NCI-H2227 (cell line): ENCODE measurements at regions not wholly inside any gene's neighbourhood (a gene's known extent, or its start where the extent isn't known, plus 50 kb on each side); places are given as distances from the start of the nearest gene placed in this dataset.
A peak's percentile ranks its signal among the peaks of the same experiment; 100 is the strongest.
"Not testable (repeated sequence)": the region's sequence is repeated elsewhere in the genome, so short reads cannot be mapped to it uniquely, and the experiment has no call there.

Experiments used
- DNase-seq: peaks from one replicate; lab custom pipeline; 2025; ENCODE audit not compliant: unreplicated experiment; lab: John Stamatoyannopoulos, UW

DNA sequence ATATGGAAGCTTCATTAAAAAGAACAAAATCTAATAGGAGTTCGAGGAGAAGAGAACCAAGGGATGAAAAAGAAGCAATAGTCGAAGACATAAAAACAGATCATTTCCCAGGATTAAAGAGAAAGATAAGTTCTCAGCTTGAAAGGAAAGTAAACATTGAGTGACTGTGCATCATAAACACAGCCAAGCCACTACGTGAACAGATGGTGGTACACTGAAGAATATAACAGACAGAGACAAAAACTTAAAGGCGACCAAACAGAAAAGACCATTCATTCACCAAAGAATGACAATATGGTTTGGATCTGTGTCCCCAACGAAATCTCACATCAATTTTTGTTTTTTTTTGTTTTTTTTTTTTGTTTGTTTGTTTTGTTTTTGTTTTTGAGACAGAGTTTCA is 210.8 kb upstream of the LINGO1 start:
- DNase-seq = no peak

DNA sequence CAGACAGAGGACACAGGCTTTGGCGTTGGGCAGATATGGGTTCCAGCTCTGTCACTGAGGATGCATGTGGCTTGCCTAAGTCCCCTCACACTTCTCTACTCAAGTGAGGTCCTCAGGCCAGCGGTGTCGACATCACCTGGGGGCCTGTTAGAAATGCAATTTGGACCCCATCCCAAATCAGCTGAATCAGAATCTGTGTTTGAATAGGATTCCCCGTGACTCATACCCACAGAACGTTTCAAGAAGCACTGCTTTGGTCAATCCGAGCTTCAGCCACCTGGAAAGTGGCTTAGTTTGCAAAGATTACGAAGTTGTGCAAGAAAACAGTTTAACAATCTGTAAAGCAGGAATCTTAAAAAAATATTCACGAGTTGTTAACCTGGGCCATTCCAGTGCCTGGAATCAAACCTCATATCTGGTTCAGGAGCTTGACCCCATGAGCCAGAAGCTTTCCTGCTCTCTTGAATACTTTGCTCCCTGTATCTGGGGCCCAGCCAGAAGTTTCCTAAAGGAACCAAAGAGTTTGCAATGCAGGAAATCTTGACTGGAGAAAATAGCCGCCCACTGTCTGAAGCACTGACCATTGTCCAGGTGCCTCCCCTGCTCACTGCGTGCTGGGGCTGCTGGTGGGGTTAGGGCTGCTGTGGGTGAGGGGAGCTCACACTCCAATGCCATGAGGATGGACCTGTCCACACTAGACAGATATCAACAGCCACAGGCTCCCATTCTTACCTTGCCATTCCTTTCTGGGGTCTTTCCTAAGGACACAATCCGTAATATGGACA is 208.5 kb upstream of the LINGO1 start:
- DNase-seq = no peak

DNA sequence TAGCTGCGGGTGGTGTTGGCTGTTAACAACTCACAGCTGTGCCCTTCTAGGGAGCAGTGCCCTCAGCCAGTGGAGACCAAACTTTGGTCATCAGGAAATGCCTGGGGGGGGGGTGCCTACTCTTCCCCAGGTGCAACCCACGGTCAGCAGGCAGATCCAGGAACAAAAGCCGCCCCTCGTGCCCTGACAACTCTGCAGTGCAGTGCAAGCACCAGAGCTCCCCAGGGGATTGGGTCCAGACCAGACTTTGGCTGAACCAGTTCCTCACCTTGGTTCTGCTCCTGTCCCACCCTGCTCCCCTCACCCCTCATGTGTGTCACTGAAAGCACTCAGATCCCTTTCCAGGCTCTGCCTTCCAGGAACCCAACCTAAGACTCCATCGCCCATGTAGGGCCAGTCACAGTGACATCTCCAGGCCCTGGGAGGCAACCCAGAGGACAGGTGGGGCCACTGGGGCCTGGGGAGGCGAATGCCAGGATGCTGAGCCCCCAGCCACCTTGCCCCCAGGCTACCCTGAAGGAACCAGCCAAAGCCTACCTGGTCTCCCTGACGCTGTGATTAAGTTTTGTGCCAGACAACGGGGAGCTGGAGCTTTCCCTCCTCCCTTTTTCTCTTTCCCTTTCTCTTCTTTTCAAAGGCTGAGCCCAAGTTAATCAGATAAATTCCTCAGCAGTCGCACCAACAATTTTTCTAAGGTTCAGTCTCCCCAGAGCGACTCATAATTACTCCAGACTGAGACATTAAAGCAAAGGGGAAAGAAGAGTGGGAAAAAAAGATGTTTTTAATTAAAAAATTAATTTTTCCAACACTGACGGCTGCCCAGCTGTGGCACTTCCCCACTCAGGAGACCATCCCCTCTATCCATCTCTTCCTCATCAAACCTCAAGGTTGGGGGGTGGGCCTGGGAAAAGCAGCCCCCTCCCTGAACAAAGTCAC is 207.5 kb upstream of the LINGO1 start:
- no peak for DNase-seq

DNA sequence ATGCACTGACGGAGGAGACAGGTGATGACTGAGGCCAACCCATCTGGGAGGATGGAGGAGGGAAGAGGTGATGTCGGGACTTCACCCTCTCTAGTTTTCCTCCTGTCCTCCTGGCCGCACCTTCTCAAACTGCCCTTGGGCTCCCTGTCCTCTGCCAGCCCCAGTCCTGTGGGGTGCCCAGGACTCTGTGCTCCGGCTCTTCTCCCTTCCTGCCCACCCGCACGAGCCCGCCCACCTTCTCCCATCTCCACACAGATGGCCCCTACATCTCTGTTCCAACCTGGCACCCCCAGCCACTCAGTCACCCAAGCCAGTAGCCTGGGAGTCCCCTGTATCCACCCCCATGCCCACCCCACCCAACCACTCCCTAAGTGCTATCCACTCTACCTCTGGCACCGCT is 206.7 kb upstream of the LINGO1 start:
- no peak for DNase-seq

DNA sequence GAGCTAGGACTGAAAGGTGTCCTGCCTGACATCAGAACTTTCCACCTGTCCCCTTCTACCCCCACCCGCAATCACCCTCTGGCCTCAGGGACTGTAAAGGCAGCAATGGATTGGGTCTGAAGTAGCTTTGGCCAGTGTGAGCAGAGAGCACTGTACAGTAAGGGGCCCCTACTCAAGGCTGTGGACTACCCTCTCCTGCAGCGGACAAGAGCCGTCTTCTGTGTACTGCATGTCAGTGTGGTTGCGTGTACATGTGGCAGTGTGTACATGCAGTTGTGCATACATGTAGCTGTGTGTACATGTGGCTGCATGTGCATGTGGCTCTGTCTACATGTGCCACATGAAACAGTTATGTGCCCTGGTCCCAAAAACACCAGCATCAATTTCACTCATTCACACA is 205.9 kb upstream of the LINGO1 start:
- no peak for DNase-seq

DNA sequence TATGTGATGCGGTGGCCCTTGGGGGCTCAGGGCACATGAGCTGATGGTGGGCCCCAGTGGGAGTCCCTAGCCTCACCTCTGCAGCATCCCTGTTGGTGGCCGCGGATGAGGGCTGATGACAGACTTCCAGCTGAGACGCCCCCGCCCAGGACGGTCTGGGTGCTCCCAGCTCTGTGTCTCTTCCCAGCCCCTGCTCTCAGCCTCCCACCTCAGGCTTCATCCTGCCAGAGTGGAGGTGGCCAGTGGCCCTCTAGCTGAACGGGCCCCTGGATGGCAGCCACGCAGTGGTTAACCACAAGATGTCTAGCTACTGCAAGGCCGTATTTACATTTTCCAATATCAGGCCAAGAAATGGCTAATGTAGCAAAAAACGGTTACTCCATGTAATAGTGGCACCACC is 205.3 kb upstream of the LINGO1 start:
- no peak for DNase-seq

DNA sequence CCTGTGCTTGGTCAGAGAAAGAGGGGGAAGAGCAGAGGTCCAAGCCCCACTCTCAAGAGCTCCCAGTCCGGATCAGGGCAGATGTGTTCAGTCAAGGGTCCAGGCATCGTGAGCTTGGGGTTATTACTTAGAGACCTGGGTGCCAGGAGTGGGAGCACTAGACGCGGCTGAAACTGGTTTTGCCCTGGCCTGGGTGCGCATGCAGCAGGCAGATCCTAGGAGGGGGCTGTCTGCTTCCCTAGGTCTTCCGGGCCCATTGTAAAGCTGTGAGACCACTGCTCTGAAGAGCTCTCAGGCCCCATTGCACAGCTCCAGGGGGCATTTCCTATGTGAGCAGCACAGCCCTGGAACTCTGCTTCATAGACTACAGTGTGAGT is 204.9 kb upstream of the LINGO1 start:
- DNase-seq = no peak

DNA sequence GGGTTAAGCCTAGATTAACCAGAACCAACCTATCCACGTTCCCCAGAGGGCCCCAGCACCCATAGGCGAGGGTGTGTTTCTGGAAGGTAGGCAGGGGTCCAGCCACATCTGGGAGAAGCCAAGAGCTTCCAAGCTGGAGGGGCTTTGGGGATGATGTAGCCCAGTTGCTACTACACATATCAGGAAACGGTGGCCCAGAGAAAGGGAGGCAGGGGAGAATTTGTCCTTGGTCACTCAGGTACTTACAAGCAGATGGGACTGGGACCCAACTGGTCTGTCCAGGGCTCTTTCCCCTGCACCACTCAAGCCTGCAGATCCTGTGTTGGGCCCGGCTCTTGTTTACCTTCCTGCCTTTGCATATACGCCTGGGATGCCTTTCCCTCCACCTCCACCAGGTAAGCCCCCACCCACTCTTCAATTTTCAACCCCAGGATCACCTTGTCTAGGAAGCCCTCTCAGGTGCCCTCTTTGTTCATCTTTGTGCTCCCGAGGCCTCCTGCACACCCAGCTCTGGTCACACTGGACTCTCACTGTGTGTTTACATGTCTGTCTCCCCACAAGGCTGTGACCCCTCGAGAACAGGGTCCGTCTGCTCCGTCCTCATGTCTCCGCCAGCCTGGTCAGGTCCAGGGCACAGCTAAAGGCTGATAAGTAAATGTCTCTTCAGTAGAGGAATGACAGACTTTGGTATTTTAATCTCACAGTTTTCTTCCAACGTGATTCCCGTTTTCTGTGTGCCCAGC is 204.4 kb upstream of the LINGO1 start:
- DNase-seq = no peak

DNA sequence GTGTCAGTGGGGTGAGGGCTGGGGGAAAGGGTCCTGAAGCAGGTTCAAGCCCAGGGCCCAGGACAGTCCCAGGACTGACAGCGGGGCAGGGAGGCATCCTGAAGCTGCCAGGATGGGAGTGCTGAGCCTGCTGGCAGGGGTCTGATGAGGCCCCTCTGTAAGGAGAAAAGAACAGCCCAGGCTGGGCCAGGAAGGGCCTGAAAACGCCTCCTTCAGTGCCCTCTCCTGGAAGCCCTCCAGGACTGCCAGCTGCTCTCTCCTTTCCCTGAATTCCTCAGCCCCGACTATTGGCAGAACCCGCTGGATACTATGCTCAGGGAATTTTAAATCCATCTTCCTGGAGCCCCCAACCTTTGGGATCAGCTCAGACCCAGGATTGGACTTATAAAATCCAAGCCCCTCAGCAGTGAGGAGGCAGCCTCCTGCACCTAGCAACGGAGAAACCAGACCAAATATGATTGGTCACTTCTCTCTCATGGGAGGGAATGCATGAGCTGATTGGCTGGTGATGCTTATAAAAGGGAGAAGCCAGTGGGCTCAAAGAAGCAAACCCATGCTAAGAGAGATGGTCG is 203.5 kb upstream of the LINGO1 start:
- DNase-seq = peak; percentile 22

DNA sequence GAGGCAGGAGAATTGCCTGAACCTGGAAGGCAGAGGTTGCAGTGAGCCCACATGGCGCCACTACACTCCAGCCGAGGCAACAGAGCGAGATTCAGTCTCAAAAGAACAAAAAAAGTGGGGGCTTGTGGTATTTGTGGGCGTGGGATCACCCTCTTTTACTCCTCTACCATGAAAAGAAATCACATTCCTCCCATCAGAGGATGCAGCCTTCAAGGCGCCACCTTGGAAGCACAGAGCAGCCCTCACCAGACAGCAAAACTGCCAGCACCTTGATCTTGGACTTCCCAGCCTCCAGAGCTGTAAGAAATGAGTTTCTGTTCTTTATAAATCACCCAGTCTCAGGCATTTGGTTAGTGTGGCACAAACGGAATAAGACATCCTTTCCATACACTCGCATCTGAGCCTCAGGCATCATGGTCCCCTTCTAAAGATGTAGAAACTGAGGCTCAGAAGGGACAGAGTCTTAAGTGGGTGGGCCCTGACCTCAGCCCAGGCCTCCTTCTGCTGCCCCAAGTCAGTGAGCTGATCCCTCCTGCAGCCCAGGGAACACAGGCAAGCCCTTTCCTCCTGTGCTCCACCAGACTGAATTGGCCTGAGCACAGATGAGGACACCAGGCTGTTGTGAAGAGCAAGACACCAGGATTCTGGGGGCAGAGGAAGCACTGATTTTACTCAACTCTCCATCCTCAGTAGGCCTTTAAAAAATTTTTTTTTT is 201.7 kb upstream of the LINGO1 start:
- no peak for DNase-seq

DNA sequence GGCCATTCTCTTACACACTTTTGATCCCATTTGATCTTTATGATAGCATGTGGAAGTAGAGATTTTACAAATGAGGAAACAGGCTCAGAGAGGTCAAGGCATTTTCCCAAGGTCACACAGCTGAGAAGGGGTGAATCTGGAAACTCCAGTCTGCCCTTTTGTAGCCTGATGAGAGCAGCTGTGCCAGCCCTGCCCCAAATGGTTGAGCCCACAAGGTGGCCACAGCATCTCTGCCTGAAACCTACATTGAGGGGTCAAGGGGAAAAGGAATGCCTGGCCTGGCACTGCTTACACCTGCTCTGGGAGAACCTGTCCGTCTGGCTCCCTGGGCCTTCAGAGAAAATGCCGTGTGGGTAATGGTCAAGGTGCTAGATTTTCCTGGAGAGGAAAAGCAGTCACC is 200.2 kb upstream of the LINGO1 start:
- no peak for DNase-seq

DNA sequence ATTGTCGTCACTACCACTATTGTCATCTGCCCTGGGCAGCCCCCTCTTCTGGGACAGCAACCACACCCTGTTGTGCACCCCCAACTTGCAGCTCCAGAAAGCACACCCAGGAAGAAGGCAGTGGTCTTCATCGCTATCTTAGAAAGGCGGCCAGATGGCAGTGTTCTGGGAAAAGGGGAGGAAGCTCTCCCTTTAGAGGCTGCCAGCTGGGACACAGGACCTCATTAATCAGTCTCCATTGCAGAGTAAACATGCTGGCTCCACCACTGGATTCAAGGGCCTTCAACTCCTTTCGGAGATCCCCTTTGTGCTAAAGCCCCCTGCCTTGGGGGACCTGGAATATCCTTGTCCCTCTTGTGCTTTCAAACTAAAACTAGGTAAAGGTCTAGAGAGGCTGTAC is 199.3 kb upstream of the LINGO1 start:
- no peak for DNase-seq

DNA sequence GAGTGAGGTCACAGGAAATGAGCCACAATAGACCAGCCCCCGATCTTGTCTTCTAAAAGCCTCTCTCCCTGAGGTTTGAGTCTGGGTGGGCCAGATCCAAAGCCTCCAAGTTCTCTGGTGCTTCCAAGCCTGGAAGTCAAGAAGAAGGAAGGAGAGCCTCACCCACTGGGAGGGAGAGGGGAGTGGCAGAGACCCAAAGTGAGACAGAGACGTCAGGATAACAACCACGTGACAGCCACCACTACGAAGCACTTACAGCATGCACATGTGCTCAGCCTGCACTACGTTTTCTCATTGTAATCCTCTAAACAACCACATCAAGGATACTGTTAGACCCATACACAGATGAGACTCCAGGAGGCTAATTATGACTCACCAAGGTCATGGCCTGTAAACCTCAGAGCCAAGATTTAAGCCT is 197.3 kb upstream of the LINGO1 start:
- no peak for DNase-seq

DNA sequence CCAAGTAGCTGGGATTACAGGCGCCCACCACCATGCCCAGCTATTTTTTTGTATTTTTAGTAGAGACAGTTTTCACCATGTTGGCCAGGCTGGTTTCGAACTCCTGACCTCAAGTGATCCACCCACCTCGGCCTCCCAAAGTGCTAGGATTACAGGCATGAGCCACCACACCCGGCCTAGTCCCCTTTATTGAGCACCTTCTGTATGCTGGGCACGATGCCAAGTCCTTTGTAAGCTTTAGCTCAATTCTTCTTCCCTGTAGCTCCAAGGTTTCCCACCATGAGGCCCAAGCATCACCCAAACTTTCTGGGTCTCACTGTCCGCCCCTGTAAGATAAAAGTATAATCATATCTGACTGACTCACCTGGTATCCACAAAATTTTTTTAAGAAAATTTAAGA is 196.6 kb upstream of the LINGO1 start:
- not testable (repeated sequence) for DNase-seq

DNA sequence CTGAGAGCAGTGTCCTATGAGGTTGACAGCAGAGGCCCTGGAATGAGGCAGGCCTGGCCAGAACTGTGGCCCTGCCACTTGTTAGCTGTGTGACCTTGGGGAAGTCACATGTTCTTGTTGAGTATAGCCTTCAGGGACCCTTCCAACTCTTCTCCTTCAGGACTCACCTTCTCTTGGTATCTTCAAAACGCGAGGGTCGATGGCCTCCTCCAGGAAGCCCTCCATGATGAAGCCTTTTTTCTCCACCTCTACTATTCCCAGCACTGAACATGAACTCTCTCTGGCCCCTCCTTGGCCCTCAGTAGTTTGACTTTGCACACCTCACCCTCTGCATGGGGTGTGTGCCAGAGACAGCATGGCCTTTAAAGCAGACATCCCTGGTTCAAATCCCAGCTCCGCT is 195.1 kb upstream of the LINGO1 start:
- DNase-seq = no peak

DNA sequence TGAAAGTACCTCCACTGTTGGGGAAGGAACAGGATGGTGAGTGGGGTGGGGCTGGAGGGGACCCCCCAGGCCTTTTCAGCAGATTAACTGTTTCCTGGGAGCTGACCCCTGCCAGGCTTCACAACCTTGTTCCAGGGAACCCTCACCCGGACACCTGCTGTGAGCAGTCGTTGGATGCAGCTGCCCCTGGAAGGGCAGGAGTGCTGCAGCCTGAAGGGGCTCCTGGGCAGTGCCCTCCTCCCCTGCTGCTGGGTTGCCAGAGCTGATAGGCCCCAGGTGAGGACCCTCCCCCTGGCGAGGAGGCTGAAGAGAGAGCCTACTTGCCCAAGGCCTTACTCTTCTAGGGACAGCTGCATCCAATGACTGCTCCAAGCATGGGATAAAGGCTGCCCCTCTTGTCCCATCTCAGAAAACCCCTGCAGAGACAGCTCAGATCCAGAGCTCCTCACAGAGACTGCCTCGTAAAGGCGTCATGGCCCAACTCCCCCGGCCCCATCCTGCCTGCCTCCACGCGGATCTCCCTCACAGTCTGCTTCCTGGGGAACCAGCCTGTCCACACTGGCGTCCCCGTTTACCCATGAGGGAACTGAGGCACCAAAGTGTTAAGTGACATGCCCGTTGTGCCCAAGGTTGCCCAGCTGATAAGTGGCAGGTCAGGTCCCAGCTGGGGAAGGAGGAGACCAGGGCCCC is 193.4 kb upstream of the LINGO1 start:
- DNase-seq = no peak

DNA sequence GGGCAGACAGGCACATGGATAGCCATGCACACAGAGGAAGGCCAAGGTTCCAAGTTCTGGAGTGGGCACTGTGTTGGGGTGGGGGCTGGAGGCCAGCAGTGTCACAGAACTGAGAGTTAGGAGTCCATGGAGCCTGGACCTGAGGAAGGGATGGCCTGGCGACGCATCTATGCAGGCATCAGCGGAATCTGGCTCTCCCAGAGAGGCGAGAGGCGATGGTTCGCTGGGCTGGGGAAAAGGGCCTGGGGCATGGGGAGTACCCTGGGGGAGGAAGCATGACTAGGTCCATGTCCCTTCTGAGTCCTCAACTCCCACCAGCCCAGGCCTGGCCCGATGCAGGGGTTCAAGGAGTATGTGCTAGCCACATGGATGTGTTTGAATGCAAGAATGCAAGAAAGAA is 192.8 kb upstream of the LINGO1 start:
- no peak for DNase-seq

DNA sequence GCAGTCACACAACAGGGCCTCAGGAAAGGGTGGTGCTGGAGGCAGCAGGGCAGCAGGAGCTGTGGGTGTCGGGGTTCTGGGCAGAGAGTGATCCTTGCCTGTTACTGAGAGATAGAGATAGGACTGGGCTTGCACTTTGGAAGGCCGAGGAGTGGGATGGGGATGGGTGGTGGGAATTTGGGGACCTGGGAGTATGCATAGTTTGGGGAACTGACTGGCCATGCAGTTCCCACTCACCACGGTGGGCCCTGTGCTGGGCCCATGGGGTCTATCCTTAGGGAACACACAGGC is 192.5 kb upstream of the LINGO1 start:
- no peak for DNase-seq

DNA sequence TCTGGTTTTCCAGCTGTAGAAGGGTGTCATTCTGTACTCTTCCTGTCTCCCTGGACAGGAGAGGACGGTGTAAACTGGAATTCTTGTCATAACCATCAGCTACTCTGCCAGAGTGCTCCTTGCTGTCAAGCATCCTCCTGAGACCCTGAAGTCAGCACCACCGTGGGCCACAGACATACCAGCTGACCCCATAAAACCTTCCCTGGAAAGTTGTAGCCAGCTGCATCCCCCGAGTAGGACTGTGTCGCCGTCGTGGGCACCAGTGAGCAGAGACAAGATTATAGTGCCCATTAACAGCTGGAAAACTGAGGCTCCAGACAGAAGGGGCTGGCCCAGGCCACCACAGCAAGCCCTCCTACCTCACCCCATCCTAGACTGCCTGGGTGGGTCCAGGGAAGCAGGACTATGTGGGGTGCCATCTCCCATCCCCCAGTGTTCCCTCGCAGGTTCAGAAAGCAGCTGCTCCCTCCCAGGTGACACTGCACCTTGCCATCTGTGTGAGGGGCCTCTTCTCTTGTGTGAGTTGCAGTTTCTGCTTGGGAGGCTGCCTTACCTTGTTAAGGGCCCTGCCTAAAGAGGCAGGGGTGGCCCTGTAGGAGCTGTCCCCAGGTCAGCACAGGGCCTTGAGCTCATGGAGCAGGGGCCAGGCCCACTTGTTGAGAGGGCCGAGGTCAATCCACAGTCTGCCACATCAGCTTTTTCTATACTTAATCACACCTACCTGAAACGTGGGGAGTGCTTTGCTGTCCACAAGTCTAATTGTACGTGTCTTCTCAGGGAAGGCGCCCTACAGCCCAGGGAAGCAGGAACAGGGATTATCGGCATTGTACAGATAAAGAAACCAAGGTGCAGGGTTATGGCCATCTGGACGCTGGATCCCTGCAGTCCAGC is 191.9 kb upstream of the LINGO1 start:
- no peak for DNase-seq
